Immature natural killer cell (primary cell): ENCODE measurements at regions not wholly inside any gene's neighbourhood (a gene's known extent, or its start where the extent isn't known, plus 50 kb on each side); places are given as distances from the start of the nearest gene placed in this dataset.

Experiments used
- DNase-seq, 3 donors: peaks; one replicate each; pipeline ENCODE4 v3.0.0; 2022; ENCODE audit warnings: mixed read lengths in 1 of 3
- H3K27ac Mint-ChIP-seq, 6 donors: one replicate each; pipeline ENCODE4 v1.8.0; 2020; ENCODE audit warnings: mixed read lengths in 6 of 6, mild to moderate bottlenecking in 5 of 6, inconsistent platforms in 4 of 6, moderate library complexity in 3 of 6
- H3K27me3 Mint-ChIP-seq, 3 donors: one replicate each; pipeline ENCODE4 v1.8.0; 2020 to 2021; ENCODE audit warnings: low read depth in 3 of 3, mild to moderate bottlenecking in 3 of 3, mixed read lengths in 3 of 3, moderate library complexity in 3 of 3, inconsistent platforms in 1 of 3
- H3K36me3 Mint-ChIP-seq, 3 donors: one replicate each; pipeline ENCODE4 v1.8.0; 2020; ENCODE audit warnings: mixed read lengths in 3 of 3, inconsistent platforms in 2 of 3, mild to moderate bottlenecking in 2 of 3
- H3K4me1 Mint-ChIP-seq, 2 donors: one replicate each; pipeline ENCODE4 v1.8.0; 2020; ENCODE audit warnings: inconsistent platforms in 2 of 2, mild to moderate bottlenecking in 2 of 2, mixed read lengths in 2 of 2, moderate library complexity in 1 of 2
- H3K4me3 Mint-ChIP-seq, 5 donors: one replicate each; pipeline ENCODE4 v1.8.0; 2020; ENCODE audit warnings: mild to moderate bottlenecking in 5 of 5, mixed read lengths in 5 of 5, inconsistent platforms in 3 of 5, moderate library complexity in 3 of 5
- H3K9me3 Mint-ChIP-seq, 6 donors: one replicate each; pipeline ENCODE4 v1.8.0; 2020; ENCODE audit warnings: mild to moderate bottlenecking in 6 of 6, mixed read lengths in 6 of 6, inconsistent platforms in 4 of 6, moderate library complexity in 3 of 6

- peaks cover 0 to 7% (median 3%) of the 10 kb centered on the region in 6 donors for H3K9me3 Mint-ChIP-seq
- no peak for DNase-seq
- no peak overlapping the region for H3K27ac Mint-ChIP-seq
- peaks cover 1 to 10% (median 4%) of the 10 kb centered on the region in 3 donors for H3K27me3 Mint-ChIP-seq
- H3K36me3 Mint-ChIP-seq: no peaks in the 10 kb centered on the region
- no peaks in the 10 kb centered on the region for H3K4me1 Mint-ChIP-seq
- H3K4me3 Mint-ChIP-seq: no peak overlapping the region
These were observed 267.2 kb downstream of the ADGRG6 start for GRCh38 chr6:142568857-142569597.

- DNase-seq: no peak
- Mint-ChIP-seq H3K4me3 (no peak overlapping the region), H3K9me3 (peaks cover 0 to 10% (median 3%) of the 10 kb centered on the region in 6 donors), H3K4me1 (no peaks in the 10 kb centered on the region), H3K27ac (no peak overlapping the region), H3K27me3 (peaks cover 1 to 9% (median 4%) of the 10 kb centered on the region in 3 donors), H3K36me3 (no peaks in the 10 kb centered on the region)
These were observed 267.9 kb downstream of the ADGRG6 start for GRCh38 chr6:142569676-142570075.

GRCh38 chr6:142570221-142570671 is 268.4 kb downstream of the ADGRG6 start:
- peaks cover 0 to 13% (median 3%) of the 10 kb centered on the region in 6 donors for H3K9me3 Mint-ChIP-seq
- H3K36me3 Mint-ChIP-seq: no peaks in the 10 kb centered on the region
- H3K27me3 Mint-ChIP-seq: peaks cover 1 to 9% (median 4%) of the 10 kb centered on the region in 3 donors
- no peak overlapping the region for H3K27ac Mint-ChIP-seq
- no peak overlapping the region for H3K4me3 Mint-ChIP-seq
- no peak for DNase-seq
- H3K4me1 Mint-ChIP-seq: no peaks in the 10 kb centered on the region

- Mint-ChIP-seq H3K4me3 (no peak overlapping the region), H3K4me1 (no peaks in the 10 kb centered on the region), H3K27ac (no peak overlapping the region), H3K36me3 (no peaks in the 10 kb centered on the region), H3K27me3 (peaks cover 0 to 4% (median 4%) of the 10 kb centered on the region in 3 donors), H3K9me3 (peaks cover 0 to 5% (median 0%) of the 10 kb centered on the region in 6 donors)
- no peak for DNase-seq
These were observed 291.1 kb downstream of the ADGRG6 start for GRCh38 chr6:142592876-142593275.

- Mint-ChIP-seq H3K27me3 (peaks cover 0 to 5% (median 5%) of the 10 kb centered on the region in 3 donors), H3K9me3 (no peaks in the 10 kb centered on the region), H3K36me3 (no peaks in the 10 kb centered on the region), H3K27ac (no peak overlapping the region), H3K4me3 (no peak overlapping the region), H3K4me1 (no peaks in the 10 kb centered on the region)
- no peak for DNase-seq
These were observed 296.0 kb downstream of the ADGRG6 start for GRCh38 chr6:142597836-142598235.

GRCh38 chr6:142601427-142601826 is 299.6 kb downstream of the ADGRG6 start:
- Mint-ChIP-seq H3K36me3 (no peaks in the 10 kb centered on the region), H3K9me3 (no peaks in the 10 kb centered on the region), H3K4me3 (no peak overlapping the region), H3K27me3 (peaks cover 0 to 14% (median 3%) of the 10 kb centered on the region in 3 donors), H3K27ac (no peak overlapping the region), H3K4me1 (no peaks in the 10 kb centered on the region)
- no peak for DNase-seq

- Mint-ChIP-seq H3K4me1 (no peaks in the 10 kb centered on the region), H3K9me3 (peaks cover 0 to 2% (median 0%) of the 10 kb centered on the region in 6 donors), H3K27me3 (peaks cover 0 to 14% (median 3%) of the 10 kb centered on the region in 3 donors), H3K36me3 (no peaks in the 10 kb centered on the region), H3K4me3 (no peak overlapping the region), H3K27ac (no peak overlapping the region)
- DNase-seq: no peak
These were observed 301.2 kb downstream of the ADGRG6 start for GRCh38 chr6:142602972-142603371.

- Mint-ChIP-seq H3K27me3 (peaks cover 0 to 15% (median 9%) of the 10 kb centered on the region in 3 donors), H3K27ac (no peak overlapping the region), H3K36me3 (no peaks in the 10 kb centered on the region), H3K9me3 (peaks cover 0 to 4% (median 0%) of the 10 kb centered on the region in 6 donors), H3K4me3 (no peak overlapping the region), H3K4me1 (no peaks in the 10 kb centered on the region)
- no peak for DNase-seq
These were observed 304.2 kb downstream of the ADGRG6 start for GRCh38 chr6:142605922-142606485.

- Mint-ChIP-seq H3K4me1 (no peaks in the 10 kb centered on the region), H3K27ac (no peak overlapping the region), H3K36me3 (no peaks in the 10 kb centered on the region), H3K27me3 (peaks cover 2 to 12% (median 8%) of the 10 kb centered on the region in 3 donors), H3K4me3 (no peak overlapping the region), H3K9me3 (peaks cover 0 to 3% (median 0%) of the 10 kb centered on the region in 6 donors)
- DNase-seq: no peak
These were observed 311.1 kb downstream of the ADGRG6 start for GRCh38 chr6:142612956-142613355.

- no peak for DNase-seq
- Mint-ChIP-seq H3K27ac (no peak overlapping the region), H3K9me3 (peaks cover 0 to 3% (median 0%) of the 10 kb centered on the region in 6 donors), H3K4me3 (no peak overlapping the region), H3K27me3 (peaks cover 3 to 13% (median 12%) of the 10 kb centered on the region in 3 donors), H3K36me3 (no peaks in the 10 kb centered on the region), H3K4me1 (no peaks in the 10 kb centered on the region)
These were observed 312.2 kb downstream of the ADGRG6 start for GRCh38 chr6:142613981-142614380.

- DNase-seq: no peak
- H3K9me3 Mint-ChIP-seq: peaks cover 0 to 3% (median 0%) of the 10 kb centered on the region in 6 donors
- no peaks in the 10 kb centered on the region for H3K4me1 Mint-ChIP-seq
- no peaks in the 10 kb centered on the region for H3K36me3 Mint-ChIP-seq
- no peak overlapping the region for H3K4me3 Mint-ChIP-seq
- H3K27ac Mint-ChIP-seq: no peak overlapping the region
- H3K27me3 Mint-ChIP-seq: peaks cover 3 to 8% (median 5%) of the 10 kb centered on the region in 3 donors
These were observed 315.4 kb downstream of the ADGRG6 start for GRCh38 chr6:142617158-142617557.

- no peak overlapping the region for H3K27ac Mint-ChIP-seq
- H3K4me3 Mint-ChIP-seq: no peak overlapping the region
- peaks cover 0 to 8% (median 1%) of the 10 kb centered on the region in 3 donors for H3K27me3 Mint-ChIP-seq
- H3K9me3 Mint-ChIP-seq: no peaks in the 10 kb centered on the region
- DNase-seq: no peak
- H3K36me3 Mint-ChIP-seq: no peaks in the 10 kb centered on the region
- H3K4me1 Mint-ChIP-seq: no peaks in the 10 kb centered on the region
These were observed 320.0 kb downstream of the ADGRG6 start for GRCh38 chr6:142621822-142622221.

- Mint-ChIP-seq H3K4me3 (no peak overlapping the region), H3K27ac (no peak overlapping the region), H3K36me3 (no peaks in the 10 kb centered on the region), H3K27me3 (peaks cover 0 to 3% (median 0%) of the 10 kb centered on the region in 3 donors), H3K4me1 (no peaks in the 10 kb centered on the region), H3K9me3 (no peaks in the 10 kb centered on the region)
- DNase-seq: no peak
These were observed 319.8 kb downstream of the HIVEP2 start for GRCh38 chr6:142624978-142625715.

GRCh38 chr6:142627474-142627873 is 317.5 kb downstream of the HIVEP2 start:
- no peaks in the 10 kb centered on the region for H3K4me1 Mint-ChIP-seq
- peak overlapping the region in 1 of 5 donors; percentile 68 for H3K4me3 Mint-ChIP-seq
- H3K36me3 Mint-ChIP-seq: no peaks in the 10 kb centered on the region
- no peaks in the 10 kb centered on the region for H3K27me3 Mint-ChIP-seq
- H3K9me3 Mint-ChIP-seq: no peaks in the 10 kb centered on the region
- no peak overlapping the region for H3K27ac Mint-ChIP-seq
- DNase-seq: no peak
